ENCODE measurements at regions not wholly inside any gene's neighbourhood (a gene's known extent, or its start where the extent isn't known, plus 50 kb on each side); places are given as distances from the start of the nearest gene placed in this dataset.

DNA sequence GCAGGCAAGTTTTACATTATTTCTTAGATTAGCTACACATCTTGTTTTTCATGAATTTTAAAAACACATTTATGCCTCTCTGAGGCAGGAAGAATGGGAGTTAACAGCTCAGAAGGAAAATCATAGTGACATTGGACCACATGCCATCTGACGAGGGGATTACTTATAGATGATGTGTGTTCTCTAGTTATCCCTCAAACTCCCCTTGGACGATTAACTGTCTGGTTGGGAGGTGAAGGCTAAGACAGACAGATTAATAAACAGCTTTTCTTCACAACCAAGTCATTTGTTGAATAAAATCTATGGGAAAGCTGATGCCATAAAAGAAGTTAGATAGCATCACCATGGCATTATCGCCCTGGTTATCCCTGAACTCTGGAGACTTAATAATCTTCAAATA lies 80.0 kb upstream of the PREP start:
- Histone ChIP-seq H3K4me3 (no peak overlapping the region), H3K27me3 (no peaks in the 10 kb centered on the region), H3K4me1 (peaks cover 0 to 12% of the 10 kb centered on the region in 2 donors), H3K27ac (no peak overlapping the region), H3K9me3 (no peaks in the 10 kb centered on the region), H3K36me3 (no peaks in the 10 kb centered on the region)
- no peak for DNase-seq (ENCODE audit: low spot score)
- no peak for TF ChIP-seq CTCF (IDR thresholded peaks at IDR 0.05)

DNA sequence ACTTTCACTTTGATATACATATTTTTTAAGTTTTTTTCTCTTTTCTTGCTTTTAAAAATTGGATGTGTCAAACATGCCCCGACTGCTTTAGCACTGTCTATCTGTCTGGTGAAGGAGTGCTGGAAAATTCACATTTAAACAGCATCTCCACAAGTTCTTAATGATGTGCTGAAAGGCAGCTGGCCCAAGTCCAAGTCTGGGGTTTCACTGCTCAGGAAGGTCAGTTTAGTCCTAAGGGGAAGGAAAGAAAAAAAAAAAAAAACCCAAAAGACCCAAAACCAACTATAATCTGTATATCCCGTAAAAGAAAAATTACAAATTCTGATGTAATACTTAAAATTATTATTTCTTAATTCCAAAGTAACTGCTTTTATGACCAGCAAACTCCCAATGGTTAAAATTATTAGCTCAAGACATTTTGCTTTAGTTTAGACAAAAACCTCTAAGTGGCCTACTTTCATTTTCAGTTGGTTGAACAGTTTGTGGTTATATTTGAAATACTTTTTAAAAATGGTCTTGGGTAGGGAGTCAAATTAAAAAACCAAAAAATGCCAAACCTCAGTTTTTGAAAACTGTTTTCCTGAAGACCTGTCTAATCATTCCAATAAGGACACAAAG lies 79.5 kb upstream of the PREP start:
- no peak for DNase-seq (ENCODE audit: low spot score)
- peaks cover 0 to 12% of the 10 kb centered on the region in 2 donors for H3K4me1 ChIP-seq
- no peak for TF ChIP-seq CTCF (IDR thresholded peaks at IDR 0.05)
- H3K36me3 ChIP-seq = no peaks in the 10 kb centered on the region
- H3K27me3 ChIP-seq = no peaks in the 10 kb centered on the region
- H3K9me3 ChIP-seq = peaks cover 0 to 5% of the 10 kb centered on the region in 2 donors
- no peak overlapping the region for H3K4me3 ChIP-seq
- H3K27ac ChIP-seq = no peak overlapping the region

GRCh38 chr6:105476978-105477377 lies 74.1 kb upstream of the PREP start:
- Histone ChIP-seq H3K27ac (no peak overlapping the region), H3K4me3 (no peak overlapping the region), H3K36me3 (no peaks in the 10 kb centered on the region), H3K4me1 (peaks cover 0 to 3% of the 10 kb centered on the region in 2 donors), H3K9me3 (peaks cover 0 to 18% of the 10 kb centered on the region in 2 donors), H3K27me3 (no peaks in the 10 kb centered on the region)
- TF ChIP-seq CTCF (IDR thresholded peaks at IDR 0.05) = no peak
- no peak for DNase-seq (ENCODE audit: low spot score)

- no peak for DNase-seq (ENCODE audit: low spot score)
- Histone ChIP-seq H3K27ac (no peak overlapping the region), H3K9me3 (peaks cover 0 to 18% of the 10 kb centered on the region in 2 donors), H3K27me3 (no peaks in the 10 kb centered on the region), H3K4me1 (no peaks in the 10 kb centered on the region), H3K4me3 (no peak overlapping the region), H3K36me3 (no peaks in the 10 kb centered on the region)
- TF ChIP-seq CTCF (IDR thresholded peaks at IDR 0.05) = no peak
Observed at GRCh38 chr6:105474234-105474633, 71.4 kb upstream of the PREP start.

DNA sequence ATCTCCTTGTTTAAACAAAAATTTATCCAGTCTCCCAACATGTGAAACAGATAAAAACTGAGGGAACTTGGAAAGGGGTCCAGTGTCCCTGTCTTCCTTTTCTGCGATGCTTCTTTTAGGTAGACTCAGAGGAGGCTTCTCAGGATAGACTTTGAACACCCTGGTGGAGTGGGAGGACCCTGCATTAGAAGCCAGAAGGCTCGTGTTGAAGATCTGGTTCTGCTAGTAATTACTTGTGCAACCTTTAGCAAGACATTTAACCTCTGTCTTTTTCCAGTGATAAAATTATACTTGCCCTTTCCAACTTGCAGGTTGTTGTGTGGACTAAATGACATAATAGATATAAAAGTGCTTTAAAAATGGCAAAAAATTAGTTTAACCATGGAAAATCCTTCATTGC lies 67.1 kb upstream of the PREP start:
- no peak for TF ChIP-seq CTCF (IDR thresholded peaks at IDR 0.05)
- no peak overlapping the region for H3K27ac ChIP-seq

DNA sequence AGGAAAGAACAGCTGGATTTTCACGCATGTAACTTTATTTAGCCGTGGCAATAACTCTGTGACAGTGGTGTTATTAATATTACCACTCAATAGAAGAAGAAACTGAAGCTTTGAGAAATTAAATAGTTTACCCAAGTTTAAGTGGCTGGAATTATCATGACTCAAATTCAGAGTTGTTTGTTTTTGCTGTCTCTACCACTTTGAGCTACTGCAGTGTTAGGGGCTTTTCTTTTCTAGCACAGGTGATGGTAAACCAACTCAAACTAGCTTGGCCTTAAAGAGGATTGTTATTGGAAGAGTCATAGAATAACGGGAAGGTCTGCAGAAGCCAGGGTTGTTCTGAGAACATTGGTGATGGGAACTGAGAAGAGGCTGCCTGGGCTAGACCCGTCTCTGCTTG lies 66.0 kb upstream of the PREP start:
- no peak for TF ChIP-seq CTCF (IDR thresholded peaks at IDR 0.05)
- H3K9me3 ChIP-seq = peaks cover 0 to 11% of the 10 kb centered on the region in 2 donors
- no peaks in the 10 kb centered on the region for H3K4me1 ChIP-seq
- no peak overlapping the region for H3K4me3 ChIP-seq
- H3K27me3 ChIP-seq = no peaks in the 10 kb centered on the region
- no peaks in the 10 kb centered on the region for H3K36me3 ChIP-seq
- no peak for DNase-seq (ENCODE audit: low spot score)
- no peak overlapping the region for H3K27ac ChIP-seq

More for the DNA sequence above, 67.1 kb upstream of the PREP start:
- Histone ChIP-seq H3K4me1 (no peaks in the 10 kb centered on the region), H3K27me3 (no peaks in the 10 kb centered on the region), H3K4me3 (no peak overlapping the region), H3K36me3 (no peaks in the 10 kb centered on the region), H3K9me3 (peaks cover 0 to 11% of the 10 kb centered on the region in 2 donors)
- DNase-seq (ENCODE audit: low spot score) = no peak
